H1 (cell line): ENCODE measurements at regions not wholly inside any gene's neighbourhood (a gene's known extent, or its start where the extent isn't known, plus 50 kb on each side); places are given as distances from the start of the nearest gene placed in this dataset.

Experiments used
- CTCF ChIA-PET: fragments of 300-600 bp; sonication (Branson Sonifier 250); formaldehyde crosslinking; loops from one replicate; lab custom pipeline; 2021; ENCODE audit not compliant: partially characterized antibody; lab: Charles Lee
- POLR2A ChIA-PET: fragments of 300-600 bp; sonication (Branson Sonifier 250); formaldehyde crosslinking; loops from one replicate; lab custom pipeline; 2021; ENCODE audit warnings: inconsistent platforms; ENCODE audit not compliant: partially characterized antibody; lab: Charles Lee
- DNase-seq, 2 experiments: peaks; one replicate each; pipeline versions ENCODE4 v3.0.0 to v3.0.0-alpha.2; 2010 to 2022; ENCODE audit warnings: low spot score in 2 of 2, low read depth in 1 of 2, mixed read lengths in 1 of 2
- FAIRE-seq: peaks from 2 replicates; lab custom pipeline; 2011; peaks lifted over from hg19 to GRCh38; lab: Jason Lieb, UNC
- H2AFZ ChIP-seq: 2 replicates; pipeline ENCODE4 v1.8.1; 2012; ENCODE audit warnings: low read length, inconsistent platforms
- H2AK5ac ChIP-seq: 2 replicates; pipeline ENCODE4 v1.6.1; 2013; ENCODE audit warnings: low read depth, low read length
- H2BK120ac ChIP-seq: replicated peaks from 2 replicates; pipeline ENCODE3; 2013; ENCODE audit warnings: low read depth, low read length, inconsistent platforms
- H2BK12ac ChIP-seq: 2 replicates; pipeline ENCODE4 v1.6.1; 2013; ENCODE audit warnings: low read depth, low read length
- H2BK15ac ChIP-seq: 2 replicates; pipeline ENCODE4 v1.6.1; 2013; ENCODE audit warnings: low read length
- H2BK20ac ChIP-seq: 2 replicates; pipeline ENCODE4 v1.6.1; 2013; ENCODE audit warnings: low read length
- H2BK5ac ChIP-seq: 2 replicates; pipeline ENCODE4 v1.6.1; 2013; ENCODE audit warnings: low read depth, low read length
- H3K14ac ChIP-seq: 2 replicates; pipeline ENCODE4 v1.6.1; 2013; ENCODE audit warnings: inconsistent platforms; ENCODE audit not compliant: insufficient read length
- H3K18ac ChIP-seq: 2 replicates; pipeline ENCODE4 v1.6.1; 2013; ENCODE audit warnings: low read length; ENCODE audit errors: extremely low read depth
- H3K23ac ChIP-seq: 2 replicates; pipeline ENCODE4 v1.6.1; 2013; ENCODE audit warnings: inconsistent platforms; ENCODE audit not compliant: insufficient read length
- H3K23me2 ChIP-seq: 2 replicates; pipeline ENCODE4 v1.6.1; 2013; ENCODE audit warnings: low read depth, low read length
- H3K27ac ChIP-seq: 2 replicates; pipeline ENCODE4 v1.6.1; 2011; ENCODE audit warnings: low read depth, low read length, inconsistent platforms
- H3K27me3 ChIP-seq, 4 experiments: replicated peaks in 1 of 4; 1 replicate in 1 of 4; 2 replicates in 3 of 4; pipeline versions ENCODE4 v1.6.1 to v1.8.1; 2011 to 2013; ENCODE audit warnings: low read length in 3 of 4, mild to moderate bottlenecking in 3 of 4, inconsistent platforms in 2 of 4, mixed read lengths in 2 of 4, moderate library complexity in 1 of 4; ENCODE audit not compliant: control insufficient read depth in 3 of 4, insufficient read depth in 3 of 4; ENCODE audit errors: extremely low read depth in 1 of 4
- H3K36me3 ChIP-seq, 4 experiments: 2 replicates each; pipeline versions ENCODE4 v1.6.1 to v1.8.1; 2011 to 2013; ENCODE audit warnings: mild to moderate bottlenecking in 4 of 4, low read length in 3 of 4, moderate library complexity in 2 of 4, control low read depth in 1 of 4, inconsistent platforms in 1 of 4; ENCODE audit not compliant: insufficient read depth in 4 of 4, control insufficient read depth in 2 of 4
- H3K4ac ChIP-seq: replicated peaks from 2 replicates; pipeline ENCODE3; 2013; ENCODE audit warnings: low read length, low read depth, mixed read lengths, inconsistent platforms; ENCODE audit not compliant: insufficient read length
- H3K4me1 ChIP-seq, 4 experiments: replicated peaks in 1 of 4; 1 replicate in 1 of 4; 2 replicates in 3 of 4; pipeline versions ENCODE4 v1.6.1 to v1.8.1; 2011 to 2013; ENCODE audit warnings: low read length in 3 of 4, inconsistent platforms in 2 of 4, mixed read lengths in 1 of 4; ENCODE audit not compliant: insufficient read depth in 4 of 4, control insufficient read depth in 3 of 4
- H3K4me2 ChIP-seq, 2 experiments: 2 replicates each; pipeline versions ENCODE4 v1.6.1 to v1.8.1; 2011 to 2013; ENCODE audit warnings: low read depth in 2 of 2, low read length in 2 of 2, control low read depth in 1 of 2, inconsistent platforms in 1 of 2, mild to moderate bottlenecking in 1 of 2; ENCODE audit not compliant: insufficient read depth in 1 of 2
- H3K4me3 ChIP-seq, 4 experiments: fragments of 200-600, 300-600 bp in 1 of 4; sonication (generic), shearing (Covaris generic), sonication (Bioruptor Twin) in 1 of 4; 2 replicates each; pipeline versions ENCODE4 v1.5.1 to v1.8.1; 2011 to 2016; ENCODE audit warnings: low read length in 4 of 4, low read depth in 3 of 4, control low read depth in 2 of 4, inconsistent platforms in 2 of 4, mild to moderate bottlenecking in 2 of 4, mixed read lengths in 1 of 4, moderate library complexity in 1 of 4; ENCODE audit not compliant: insufficient read depth in 2 of 4; ENCODE audit errors: extremely low read depth in 1 of 4
- H3K56ac ChIP-seq: replicated peaks from 2 replicates; pipeline ENCODE3; 2013; ENCODE audit warnings: low read depth, mild to moderate bottlenecking, mixed read lengths, low read length, inconsistent platforms; ENCODE audit not compliant: insufficient read length
- H3K79me1 ChIP-seq: 2 replicates; pipeline ENCODE4 v1.6.1; 2013; ENCODE audit warnings: low read depth, low read length, control low read depth
- H3K79me2 ChIP-seq, 2 experiments: 2 replicates each; pipeline versions ENCODE4 v1.6.1 to v1.8.1; 2012 to 2013; ENCODE audit warnings: low read length in 2 of 2, mild to moderate bottlenecking in 2 of 2, inconsistent platforms in 1 of 2; ENCODE audit not compliant: insufficient read depth in 2 of 2, control insufficient read depth in 1 of 2
- H3K9ac ChIP-seq, 4 experiments: replicated peaks in 1 of 4; 1 replicate in 1 of 4; 2 replicates in 3 of 4; pipeline versions ENCODE4 v1.6.1 to v1.8.1; 2011 to 2013; ENCODE audit warnings: low read depth in 3 of 4, low read length in 3 of 4, control low read depth in 2 of 4, mild to moderate bottlenecking in 2 of 4, moderate library complexity in 2 of 4, inconsistent platforms in 1 of 4; ENCODE audit errors: extremely low read depth in 1 of 4
- H3K9me3 ChIP-seq, 2 experiments: 2 replicates each; pipeline versions ENCODE4 v1.6.1 to v1.8.1; 2012 to 2013; ENCODE audit warnings: mild to moderate bottlenecking in 2 of 2, moderate library complexity in 2 of 2, control low read depth in 1 of 2, inconsistent platforms in 1 of 2, low read depth in 1 of 2, low read length in 1 of 2, mixed read lengths in 1 of 2; ENCODE audit not compliant: insufficient read depth in 2 of 2
- H4K20me1 ChIP-seq, 2 experiments: replicated peaks in 1 of 2; 2 replicates each; pipeline versions ENCODE3 to v1.8.1; 2011 to 2013; ENCODE audit warnings: inconsistent platforms in 2 of 2, low read length in 2 of 2, mild to moderate bottlenecking in 1 of 2; ENCODE audit not compliant: insufficient read depth in 2 of 2, control insufficient read depth in 1 of 2
- H4K5ac ChIP-seq: 2 replicates; pipeline ENCODE4 v1.6.1; 2013; ENCODE audit warnings: low read length, low read depth, mixed read lengths, inconsistent platforms; ENCODE audit not compliant: insufficient read length
- H4K8ac ChIP-seq: 2 replicates; pipeline ENCODE4 v1.8.0; 2013; ENCODE audit warnings: mild to moderate bottlenecking, moderate library complexity, low read length, inconsistent platforms; ENCODE audit not compliant: insufficient read depth; ENCODE audit errors: extremely low read depth
- H4K91ac ChIP-seq: replicated peaks from 2 replicates; pipeline ENCODE3; 2013; ENCODE audit warnings: low read length, mixed read lengths, inconsistent platforms; ENCODE audit not compliant: insufficient read length
- BACH1 ChIP-seq: IDR thresholded peaks from 2 replicates; pipeline ENCODE4 v1.6.1; 2012; ENCODE audit warnings: low read length, improper control_type of control experiment
- CBX8 ChIP-seq: fragments of 300-800, 300-1000 bp; sonication (generic); IDR thresholded peaks from 2 replicates; pipeline ENCODE4 v1.7.1; 2016; ENCODE audit warnings: low read depth, low read length, borderline replicate concordance
- CHD2 ChIP-seq: IDR thresholded peaks from 2 replicates; pipeline ENCODE4 v1.6.1; 2012; ENCODE audit warnings: low read length, improper control_type of control experiment
- GTF2F1 ChIP-seq: IDR thresholded peaks from 2 replicates; pipeline ENCODE4 v1.6.1; 2012; ENCODE audit warnings: low read depth, low read length, improper control_type of control experiment, borderline replicate concordance
- HDAC6 ChIP-seq: IDR thresholded peaks from one replicate; pipeline ENCODE4 v1.7.1; 2012; ENCODE audit warnings: low read depth, mild to moderate bottlenecking, inconsistent platforms, low read length, moderate library complexity
- JUN ChIP-seq: IDR thresholded peaks from 2 replicates; pipeline ENCODE4 v1.6.1; 2011; ENCODE audit warnings: low read depth, mild to moderate bottlenecking, improper control_type of control experiment, low read length
- JUND ChIP-seq: IDR thresholded peaks from 2 replicates; pipeline ENCODE4 v1.6.1; 2011; ENCODE audit warnings: mild to moderate bottlenecking, improper control_type of control experiment, low read length
- RBBP5 ChIP-seq: IDR thresholded peaks from 2 replicates; pipeline ENCODE4 v1.7.1; 2012; ENCODE audit warnings: low read depth, mild to moderate bottlenecking, inconsistent platforms, low read length, moderate library complexity, borderline replicate concordance
- RFX5 ChIP-seq: IDR thresholded peaks from 2 replicates; pipeline ENCODE4 v1.6.1; 2011; ENCODE audit warnings: low read depth, low read length, improper control_type of control experiment, borderline replicate concordance
- SRF ChIP-seq: IDR thresholded peaks from 2 replicates; pipeline ENCODE4 v1.6.1; 2011; ENCODE audit warnings: mild to moderate bottlenecking, low read depth, low read length, moderate library complexity
- TAF7 ChIP-seq: optimal IDR thresholded peaks from 2 replicates; pipeline ENCODE3; 2011; ENCODE audit warnings: low read depth, mild to moderate bottlenecking, inconsistent platforms, low read length, moderate library complexity, borderline replicate concordance
- TBP ChIP-seq: IDR thresholded peaks from 2 replicates; pipeline ENCODE4 v1.6.1; 2011; ENCODE audit warnings: low read depth, low read length, improper control_type of control experiment
- TCF12 ChIP-seq: IDR thresholded peaks from 2 replicates; pipeline ENCODE4 v1.6.1; 2011; ENCODE audit warnings: low read depth, mild to moderate bottlenecking, low read length
- YY1 ChIP-seq: IDR thresholded peaks from 2 replicates; pipeline ENCODE4 v1.6.1; 2011; ENCODE audit warnings: low read depth, mild to moderate bottlenecking, low read length
- ZNF274 ChIP-seq: IDR thresholded peaks from 2 replicates; pipeline ENCODE4 v1.7.0; 2012; ENCODE audit warnings: low read length, borderline replicate concordance; ENCODE audit errors: extremely low read depth
- WGBS, 2 experiments: shearing (Covaris generic) in 1 of 2; methylation state at CpG; one replicate each; pipeline versions ENCODE4 v1.1.6 to v1.1.7; 2013 to 2015; ENCODE audit warnings: low lambda C conversion rate in 2 of 2, mixed read lengths in 2 of 2, inconsistent platforms in 1 of 2, low coverage in 1 of 2, missing lambda C conversion rate in 1 of 2; ENCODE audit not compliant: insufficient replicate concordance in 2 of 2, insufficient coverage in 1 of 2, insufficient read length in 1 of 2; ENCODE audit errors: extremely low coverage in 1 of 2, missing lambda C conversion rate in 1 of 2; 5-methylcytosine and 5-hydroxymethylcytosine counted together

GRCh38 chr6:106916891-106917290 lies 57.6 kb downstream of the CD24 start:
- POLR2A ChIA-PET, result no interaction called here
- CTCF ChIA-PET, result interaction anchor here (0.6 kb wide), 1 partner anchor 94 kb away, joined by 5 read pairs; no protein-coding TSS in a partner anchor
- no peak for FAIRE-seq

More at GRCh38 chr6:106916891-106917290, 57.6 kb downstream of the CD24 start:
- no peak overlapping the region for H3K14ac ChIP-seq
- no peaks in the 10 kb centered on the region for H3K79me1 ChIP-seq
- no peak overlapping the region for H2BK12ac ChIP-seq
- H3K9me3 ChIP-seq, result peaks cover 2 to 6% of the 10 kb centered on the region in 2 experiments; a peak in 2 of 4 replicates
- no peak overlapping the region for H4K91ac ChIP-seq
- H3K79me2 ChIP-seq, result no peaks in the 10 kb centered on the region
- no peak overlapping the region for H3K9ac ChIP-seq
- no peak overlapping the region for H3K4me2 ChIP-seq
- no peaks in the 10 kb centered on the region for H4K20me1 ChIP-seq
- H4K5ac ChIP-seq, result no peak overlapping the region
- H2BK120ac ChIP-seq, result no peak overlapping the region
- no peak overlapping the region for H2BK15ac ChIP-seq
- H2AFZ ChIP-seq, result no peak overlapping the region
- H3K23ac ChIP-seq, result no peak overlapping the region
- no peak overlapping the region for H2BK20ac ChIP-seq
- H3K56ac ChIP-seq, result no peak overlapping the region
- no peak for DNase-seq
- H2BK5ac ChIP-seq, result no peak overlapping the region
- 88% methylated on average over 2 of the region's 2 CpGs; no CpG with 5 or more reads in 1 of the 2 experiments for WGBS, 2 experiments
- H3K27me3 ChIP-seq, result no peaks in the 10 kb centered on the region
- no peaks in the 10 kb centered on the region for H3K23me2 ChIP-seq
- TF ChIP-seq SRF (no peak), RFX5 (no peak), ZNF274 (no peak), TCF12 (no peak), CBX8 (no peak), RBBP5 (no peak), GTF2F1 (no peak), TAF7 (no peak), TBP (no peak), JUN (no peak), YY1 (no peak), CHD2 (no peak), BACH1 (no peak), JUND (no peak), HDAC6 (no peak)
- H2AK5ac ChIP-seq, result no peak overlapping the region
- H3K27ac ChIP-seq, result no peak overlapping the region
- H3K4me3 ChIP-seq, result no peak overlapping the region
- no peak overlapping the region for H4K8ac ChIP-seq
- no peak overlapping the region for H3K4ac ChIP-seq
- H3K18ac ChIP-seq, result no peak overlapping the region
- H3K4me1 ChIP-seq, result no peaks in the 10 kb centered on the region
- H3K36me3 ChIP-seq, result 0 out of 8 replicates have a peak, but pooled peaks cover 0 to 2% (median 0%) of the 10 kb centered on the region in 4 experiments
